ENCODE measurements at regions not wholly inside any gene's neighbourhood (a gene's known extent, or its start where the extent isn't known, plus 50 kb on each side); places are given as distances from the start of the nearest gene placed in this dataset.

GRCh38 chr15:24763891-24764290 lies 88.3 kb downstream of the NPAP1 start:
- 77 to 80% (median 80%) methylated on average over 4 of the region's 4 CpGs for WGBS, 3 donors
- H3K9me3 ChIP-seq = no peaks in the 10 kb centered on the region
- no peak overlapping the region for H3K27ac ChIP-seq
- H3K4me1 ChIP-seq (ENCODE audit: insufficient read depth) = no peaks in the 10 kb centered on the region
- no peak for TF ChIP-seq EP300 (IDR thresholded peaks at IDR 0.05)
- no peak for TF ChIP-seq POLR2A (IDR thresholded peaks at IDR 0.05)
- TF ChIP-seq CTCF (IDR thresholded peaks at IDR 0.05) = no peak
- DNase-seq = no peak
- no peaks in the 10 kb centered on the region for H3K27me3 ChIP-seq
- no peak overlapping the region for H3K4me3 ChIP-seq
- intact Hi-C loops (cut with DNase I) = no loop called here
- no peaks in the 10 kb centered on the region for H3K36me3 ChIP-seq

GRCh38 chr15:24764375-24765171 lies 89.0 kb downstream of the NPAP1 start:
- Histone ChIP-seq H3K4me3 (no peak overlapping the region), H3K36me3 (no peaks in the 10 kb centered on the region), H3K9me3 (no peaks in the 10 kb centered on the region), H3K27me3 (no peaks in the 10 kb centered on the region), H3K4me1 (ENCODE audit: insufficient read depth) (no peaks in the 10 kb centered on the region), H3K27ac (no peak overlapping the region)
- 76 to 88% (median 84%) methylated on average over 7 of the region's 7 CpGs for WGBS, 3 donors
- intact Hi-C loops (cut with DNase I) = no loop called here
- DNase-seq = no peak
- no peak for TF ChIP-seq EP300 (IDR thresholded peaks at IDR 0.05)
- no peak for TF ChIP-seq POLR2A (IDR thresholded peaks at IDR 0.05)
- TF ChIP-seq CTCF (IDR thresholded peaks at IDR 0.05) = no peak

GRCh38 chr15:24766511-24767133 lies 91.0 kb downstream of the NPAP1 start:
- WGBS, 3 donors = 54 to 69% (median 61%) methylated on average over 1 of the region's 1 CpG
- TF ChIP-seq EP300 (IDR thresholded peaks at IDR 0.05) (no peak), POLR2A (IDR thresholded peaks at IDR 0.05) (no peak), CTCF (IDR thresholded peaks at IDR 0.05) (no peak)
- no peaks in the 10 kb centered on the region for H3K27me3 ChIP-seq

GRCh38 chr15:24772266-24772665 lies 96.7 kb downstream of the NPAP1 start:
- intact Hi-C loops (cut with DNase I) = no loop called here
- Histone ChIP-seq H3K27me3 (no peaks in the 10 kb centered on the region), H3K4me1 (ENCODE audit: insufficient read depth) (no peaks in the 10 kb centered on the region), H3K9me3 (no peaks in the 10 kb centered on the region), H3K36me3 (no peaks in the 10 kb centered on the region), H3K4me3 (no peak overlapping the region), H3K27ac (no peak overlapping the region)
- WGBS, 3 donors = 28 to 35% (median 31%) methylated on average over 6 of the region's 6 CpGs
- DNase-seq = no peak
- no peak for TF ChIP-seq EP300 (IDR thresholded peaks at IDR 0.05)
- TF ChIP-seq CTCF (IDR thresholded peaks at IDR 0.05) = no peak
- TF ChIP-seq POLR2A (IDR thresholded peaks at IDR 0.05) = no peak

More at GRCh38 chr15:24766511-24767133, 91.0 kb downstream of the NPAP1 start:
- Histone ChIP-seq H3K36me3 (no peaks in the 10 kb centered on the region), H3K4me3 (no peak overlapping the region), H3K9me3 (no peaks in the 10 kb centered on the region), H3K27ac (no peak overlapping the region), H3K4me1 (ENCODE audit: insufficient read depth) (no peaks in the 10 kb centered on the region)
- no peak for DNase-seq
- intact Hi-C loops (cut with DNase I) = no loop called here

All from ovary (tissue), 7 donors.